HG02588 (cell line): ENCODE measurements at regions not wholly inside any gene's neighbourhood (a gene's known extent, or its start where the extent isn't known, plus 50 kb on each side); places are given as distances from the start of the nearest gene placed in this dataset.
"Not testable (repeated sequence)": the region's sequence is repeated elsewhere in the genome, so short reads cannot be mapped to it uniquely, and the experiment has no call there.

Experiments used
- ATAC-seq: cut with Tn5 transposase; IDR thresholded peaks from one replicate; pipeline ENCODE4 v1.9.1; 2021; ENCODE audit warnings: mild to moderate bottlenecking, moderate library complexity; ENCODE audit not compliant: unreplicated experiment

- ATAC-seq, result no peak
These were observed 50.5 kb upstream of the CD99 start for GRCh38 chrX:2640436-2641150.

- ATAC-seq, result no peak
These were observed 52.8 kb upstream of the CD99 start for GRCh38 chrX:2638279-2638678.

GRCh38 chrX:2635342-2635741, 55.8 kb upstream of the CD99 start:
- ATAC-seq, result no peak

DNA sequence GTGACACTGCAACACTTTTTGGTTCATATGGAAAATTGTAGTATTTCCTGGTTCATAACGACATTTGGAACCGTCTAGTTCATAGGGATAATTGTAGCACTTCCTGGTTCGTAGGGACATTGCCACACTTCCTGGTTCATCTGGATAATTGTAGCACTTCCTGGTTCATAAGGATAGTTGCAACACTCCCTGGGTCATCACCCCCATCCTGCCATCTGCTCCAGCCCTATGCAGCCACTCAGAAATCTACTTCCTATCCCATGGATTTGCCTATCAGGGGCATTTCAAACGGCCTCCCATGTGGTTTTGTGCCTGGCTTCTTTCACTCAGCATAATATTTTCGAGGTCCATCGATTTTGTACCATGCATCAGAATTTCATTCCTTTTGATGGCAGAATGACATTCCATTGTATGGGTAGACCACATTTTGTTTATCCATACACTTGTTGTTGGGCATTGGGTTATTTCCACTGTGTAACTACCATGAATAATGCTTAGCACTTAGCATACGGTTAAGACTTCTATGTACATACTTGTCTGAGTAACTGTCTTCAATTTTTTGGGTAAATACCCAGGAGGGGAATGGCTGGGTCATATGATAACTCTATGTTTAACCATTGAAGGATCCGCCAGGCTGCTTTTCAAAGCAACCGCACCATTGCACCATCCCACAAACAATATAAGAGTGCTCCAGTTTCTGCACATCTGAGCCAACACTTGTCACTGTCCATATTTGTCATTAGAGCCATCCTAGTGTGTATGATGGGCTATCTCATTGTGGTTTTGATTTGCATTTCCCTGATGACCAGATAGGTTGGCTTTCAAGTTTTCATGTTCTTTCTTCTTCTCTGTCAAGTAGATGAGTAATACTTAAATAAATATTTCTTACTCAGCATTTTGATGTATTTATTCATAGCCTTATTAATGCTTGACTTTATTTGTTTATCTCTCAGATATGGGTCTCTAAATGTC, 58.3 kb upstream of the CD99 start:
- ATAC-seq, result no peak

DNA sequence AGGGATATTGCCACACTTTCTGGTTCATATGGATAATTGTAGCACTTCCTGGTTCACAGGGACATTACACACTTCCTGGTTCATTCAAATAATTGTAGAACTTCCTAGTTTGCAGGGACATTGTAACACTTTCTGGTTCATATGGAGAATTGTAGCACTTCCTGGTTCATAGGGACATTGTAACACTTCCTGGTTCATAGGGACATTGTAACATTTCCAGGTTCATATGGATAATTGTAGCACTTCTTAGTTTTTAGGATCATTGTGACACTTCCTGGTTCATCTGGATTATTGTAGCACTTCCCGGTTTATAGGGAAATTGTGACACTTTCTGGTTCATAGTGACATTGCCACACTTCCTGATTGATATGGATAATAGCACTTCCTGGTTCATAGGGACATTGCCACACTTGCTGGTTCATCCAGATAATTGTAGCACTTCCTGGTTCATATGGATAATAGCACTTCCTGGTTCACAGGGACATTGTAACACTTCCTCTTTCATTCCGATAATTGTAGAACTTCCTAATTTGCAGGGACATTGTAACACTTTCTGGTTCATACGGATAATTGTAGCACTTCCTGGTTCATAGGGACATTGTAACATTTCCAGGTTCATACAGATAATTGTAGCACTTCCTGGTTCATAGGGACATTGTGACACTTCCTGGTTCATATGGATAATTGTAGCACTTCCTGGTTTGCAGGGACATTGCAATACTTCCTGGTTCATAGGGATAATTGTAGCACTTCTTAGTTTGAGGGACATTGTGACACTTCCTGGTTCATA, 59.2 kb upstream of the CD99 start:
- no peak for ATAC-seq

- ATAC-seq, result not testable (repeated sequence)
These were observed 60.0 kb upstream of the CD99 start for GRCh38 chrX:2630935-2631742.

GRCh38 chrX:2630008-2630934, 60.8 kb upstream of the CD99 start:
- not testable (repeated sequence) for ATAC-seq

GRCh38 chrX:2629316-2630007, 61.6 kb upstream of the CD99 start:
- no peak for ATAC-seq

DNA sequence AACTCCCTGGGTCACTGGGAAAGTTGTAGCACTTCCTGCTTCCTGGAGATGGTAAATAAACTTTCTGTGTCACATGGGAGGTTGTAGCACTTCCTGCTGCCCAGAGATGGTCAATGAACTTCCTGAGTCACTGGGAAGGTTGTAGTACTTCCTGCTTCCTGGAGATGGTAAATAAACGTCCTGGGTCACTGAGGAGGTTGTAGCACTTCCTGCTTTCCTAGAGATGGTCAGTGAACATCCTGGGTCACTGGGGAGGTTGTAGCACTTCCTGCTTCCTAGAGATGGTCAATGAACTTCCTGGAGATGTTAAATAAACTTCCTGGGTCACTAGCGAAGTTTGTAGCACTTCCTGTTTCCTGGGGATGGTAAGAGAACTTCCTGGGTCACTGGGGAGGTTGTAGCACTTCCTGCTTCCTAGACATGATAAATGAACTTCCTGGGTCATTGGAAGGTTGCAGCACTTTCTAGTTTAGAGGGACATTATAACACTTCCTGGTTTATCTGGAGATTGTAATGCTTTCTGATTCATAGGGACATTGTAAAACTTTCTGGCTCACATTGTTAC, 62.3 kb upstream of the CD99 start:
- no peak for ATAC-seq

- peak; percentile 56 for ATAC-seq
These were observed 63.7 kb upstream of the CD99 start for GRCh38 chrX:2627272-2627867.

DNA sequence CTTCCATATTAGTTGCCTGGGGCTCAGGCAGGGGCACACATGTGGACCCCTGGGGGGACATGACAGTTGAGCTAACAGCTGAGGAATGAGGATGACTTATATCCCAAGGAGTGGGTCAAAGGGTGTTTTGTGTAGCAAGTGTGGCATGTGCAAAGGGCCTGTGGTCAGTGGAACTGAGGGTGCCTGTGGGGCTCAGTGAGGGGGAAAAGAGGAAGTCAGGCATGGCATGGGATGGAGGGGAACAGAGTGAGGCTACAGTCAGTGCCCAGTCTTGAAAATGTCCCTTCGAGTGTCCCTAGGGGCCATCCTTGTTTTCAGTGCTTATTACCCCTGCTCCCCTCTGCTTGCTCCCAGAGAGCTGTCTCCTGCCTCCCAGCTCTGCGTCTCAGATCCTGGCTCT, 64.3 kb upstream of the CD99 start:
- ATAC-seq, result no peak

DNA sequence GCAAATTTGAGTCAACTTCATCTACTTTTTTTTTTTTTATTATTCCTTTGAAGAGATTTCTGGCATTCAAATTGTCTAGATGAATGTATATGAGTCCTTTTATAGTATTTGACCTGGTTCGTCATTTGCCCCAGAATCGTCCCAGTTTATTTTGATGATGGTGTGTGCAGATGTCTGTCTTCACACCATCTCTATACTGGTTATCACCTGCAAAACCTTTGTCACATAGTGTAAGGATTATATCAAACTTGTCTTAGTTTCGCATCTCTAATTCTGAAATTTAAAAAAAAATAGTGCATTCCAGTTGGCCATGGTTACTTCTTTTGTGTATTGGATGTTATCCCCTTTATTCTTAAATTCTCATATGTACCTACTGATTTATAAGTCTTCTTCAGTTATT, 70.5 kb upstream of the CD99 start:
- no peak for ATAC-seq

GRCh38 chrX:2618516-2618915, 72.6 kb upstream of the CD99 start:
- ATAC-seq, result no peak

- no peak for ATAC-seq
These were observed 76.2 kb upstream of the CD99 start for GRCh38 chrX:2614911-2615310.

GRCh38 chrX:2610246-2611170, 80.6 kb upstream of the CD99 start:
- no peak for ATAC-seq

GRCh38 chrX:2609431-2610238, 81.5 kb upstream of the CD99 start:
- ATAC-seq, result no peak
